GM12878 (cell line): ENCODE measurements at regions not wholly inside any gene's neighbourhood (a gene's known extent, or its start where the extent isn't known, plus 50 kb on each side); places are given as distances from the start of the nearest gene placed in this dataset.

Experiments
- ATAC-seq: fragments of 200-7000 bp; cut with Tn5 transposase; 3 replicates; pipeline ENCODE4 v1.9.1; 2020; ENCODE audit warnings: mild to moderate bottlenecking, moderate library complexity
- BruUV-seq: library from RNA; stranded (reverse); fragments of 400-500 nt; replicated peaks from 2 replicates; lab custom pipeline; 2021; lab: Mats Ljungman, UMichigan
- CTCF ChIA-PET: fragments of 300-600 bp; sonication (Branson Sonifier 250); formaldehyde crosslinking; extraction: SDS; loops from one replicate; lab custom pipeline; 2021; ENCODE audit warnings: inconsistent platforms; lab: Yijun Ruan, JAX
- POLR2A ChIA-PET: fragments of 350-600 bp; formaldehyde crosslinking; extraction: SDS; loops from one replicate; lab custom pipeline; 2021; ENCODE audit warnings: inconsistent platforms; lab: Charles Lee
- RAD21 ChIA-PET: fragments of 300-600 bp; sonication (Branson Sonifier 250); formaldehyde crosslinking; loops from one replicate; lab custom pipeline; 2023; ENCODE audit warnings: antibody characterized with exemption; ENCODE audit not compliant: unreplicated experiment; lab: Charles Lee
- SMC1A ChIA-PET: fragments of 300-600 bp; sonication (Branson Sonifier 250); formaldehyde crosslinking; loops from one replicate; lab custom pipeline; 2023; ENCODE audit not compliant: unreplicated experiment, uncharacterized antibody; lab: Charles Lee
- DNase-seq: peaks from one replicate; pipeline ENCODE4 v3.0.0-alpha.2; 2011; ENCODE audit warnings: low read depth, low spot score
- FAIRE-seq: peaks from 3 replicates; lab custom pipeline; 2011; peaks lifted over from hg19 to GRCh38; lab: Jason Lieb, UNC
- H2AFZ ChIP-seq: 2 replicates; pipeline ENCODE4 v1.6.0; 2011; ENCODE audit warnings: low read depth, low read length, control low read depth; ENCODE audit not compliant: control insufficient read depth
- H3K27ac ChIP-seq: 2 replicates; pipeline ENCODE4 v1.5.1; 2011; ENCODE audit warnings: control low read depth; ENCODE audit not compliant: control insufficient read depth, insufficient read depth
- H3K27me3 ChIP-seq, 2 experiments: replicated peaks in 1 of 2; 2 replicates each; pipeline versions ENCODE4 v1.6.0 to v1.6.1; 2011; ENCODE audit warnings: low read length in 1 of 2; ENCODE audit not compliant: control insufficient read depth in 2 of 2, insufficient read depth in 2 of 2
- H3K36me3 ChIP-seq, 2 experiments: 2 replicates each; pipeline ENCODE4 v1.5.1; 2011; ENCODE audit warnings: low read length in 1 of 2; ENCODE audit not compliant: control insufficient read depth in 2 of 2, insufficient read depth in 2 of 2
- H3K4me1 ChIP-seq: 2 replicates; pipeline ENCODE4 v1.6.1; 2011; ENCODE audit warnings: mild to moderate bottlenecking, low read length, moderate library complexity, mixed read lengths; ENCODE audit not compliant: control insufficient read depth, insufficient read depth
- H3K4me2 ChIP-seq: 2 replicates; pipeline ENCODE4 v1.6.0; 2011; ENCODE audit warnings: control low read depth; ENCODE audit not compliant: control insufficient read depth, insufficient read depth
- H3K4me3 ChIP-seq: fragments of 200-600 bp; sonication (generic); 2 replicates; pipeline ENCODE4 v1.5.1; 2016
- H3K79me2 ChIP-seq: 2 replicates; pipeline ENCODE4 v1.6.0; 2011; ENCODE audit warnings: low read length; ENCODE audit not compliant: control insufficient read depth, insufficient read depth
- H3K9ac ChIP-seq: 2 replicates; pipeline ENCODE4 v1.8.0; 2011; ENCODE audit warnings: low read length, control low read depth, mixed read lengths; ENCODE audit not compliant: control insufficient read depth, insufficient read depth
- H3K9me3 ChIP-seq: replicated peaks from 3 replicates; pipeline ENCODE4 v1.5.1; 2011; ENCODE audit warnings: mild to moderate bottlenecking, low read length; ENCODE audit not compliant: control insufficient read depth, insufficient read depth
- H4K20me1 ChIP-seq: 2 replicates; pipeline ENCODE4 v1.6.0; 2011; ENCODE audit not compliant: control insufficient read depth, insufficient read depth
- CREM ChIP-seq: IDR thresholded peaks from 2 replicates; pipeline ENCODE4 v1.6.1; 2014; ENCODE audit warnings: antibody characterized with exemption, low read depth
- ESRRA ChIP-seq: IDR thresholded peaks from 2 replicates; pipeline ENCODE4 v1.6.1; 2012; ENCODE audit warnings: mild to moderate bottlenecking, low read length, improper control_type of control experiment
- HDAC2 ChIP-seq: fragments of 200-600 bp; sonication (generic); IDR thresholded peaks from 2 replicates; pipeline ENCODE4 v1.6.1; 2017
- HDAC6 ChIP-seq: fragments of 200-600 bp; sonication (generic); IDR thresholded peaks from one replicate; pipeline ENCODE4 v1.8.0; 2017; ENCODE audit warnings: antibody characterized with exemption; ENCODE audit not compliant: unreplicated experiment
- IKZF1 ChIP-seq: fragments of 450-650 bp; conservative IDR thresholded peaks from 2 replicates; pipeline ENCODE4 v1.6.1; 2017; ENCODE audit warnings: antibody characterized with exemption, mild to moderate bottlenecking
- NR2F1 ChIP-seq: fragments of 450-650 bp; conservative IDR thresholded peaks from 2 replicates; pipeline ENCODE4 v1.6.1; 2017; ENCODE audit warnings: mild to moderate bottlenecking
- SKIL ChIP-seq: fragments of 450-650 bp; IDR thresholded peaks from 2 replicates; pipeline ENCODE4 v1.6.1; 2017; ENCODE audit warnings: mild to moderate bottlenecking, low read depth, inconsistent platforms; ENCODE audit not compliant: poor library complexity, severe bottlenecking
- SMAD1 ChIP-seq: fragments of 450-650 bp; IDR thresholded peaks from 2 replicates; pipeline ENCODE4 v1.6.1; 2018; ENCODE audit warnings: mild to moderate bottlenecking, low read depth; ENCODE audit not compliant: partially characterized antibody
- TARDBP ChIP-seq: IDR thresholded peaks from 2 replicates; pipeline ENCODE4 v1.6.1; 2016; ENCODE audit warnings: borderline replicate concordance
- TCF7 ChIP-seq: IDR thresholded peaks from 2 replicates; pipeline ENCODE4 v1.6.1; 2014; ENCODE audit warnings: antibody characterized with exemption, borderline replicate concordance
- YY1 ChIP-seq: IDR thresholded peaks from 2 replicates; pipeline ENCODE4 v1.6.1; 2011; ENCODE audit warnings: low read depth, mild to moderate bottlenecking, low read length
- ZBED1 ChIP-seq: IDR thresholded peaks from 2 replicates; pipeline ENCODE4 v1.6.1; 2016; ENCODE audit warnings: borderline replicate concordance
- WGBS: methylation state at CpG from one replicate; pipeline ENCODE4 v1.1.6; 2016; ENCODE audit warnings: low lambda C conversion rate; ENCODE audit not compliant: insufficient replicate concordance, insufficient coverage; ENCODE audit errors: missing lambda C conversion rate; 5-methylcytosine and 5-hydroxymethylcytosine counted together
- in situ Hi-C: fragments of 300-500 bp; cut with MboI; formaldehyde crosslinking; loops from 9 replicates; pipeline ENCODE4 v1.14.3; 2018; ENCODE audit warnings: mixed read lengths
- intact Hi-C: fragments of 100-400 bp; cut with micrococcal nuclease; formaldehyde crosslinking; loops from one replicate; pipeline ENCODE4 v1.14.2; 2022; ENCODE audit not compliant: unreplicated experiment

GRCh38 chr15:89405494-89405893 is 70.9 kb upstream of the POLG start:
- TF ChIP-seq ESRRA (no peak), NR2F1 (no peak), ZBED1 (no peak), SKIL (no peak), SMAD1 (no peak), HDAC2 (no peak), TARDBP (no peak), HDAC6 (no peak), YY1 (no peak), CREM (no peak), IKZF1 (no peak), TCF7 (no peak)
- ChIA-PET SMC1A (no interaction called here), POLR2A (no interaction called here), CTCF (interaction anchor here (1.2 to 1.8 kb wide), 2 partner anchors 25 to 47 kb away, joined by 3 to 7 read pairs; no protein-coding TSS in a partner anchor), RAD21 (no interaction called here)
- FAIRE-seq (no peak), DNase-seq (no peak), ATAC-seq (no peak)
- Histone ChIP-seq H3K4me1 (peaks cover 18% of the 10 kb centered on the region), H3K36me3 (no peaks in the 10 kb centered on the region; a peak in 1 of 4 replicates), H3K4me2 (no peak overlapping the region), H3K27ac (no peak overlapping the region), H3K79me2 (no peaks in the 10 kb centered on the region; the same call in 1 of the 2 replicates), H3K27me3 (peaks cover 5 to 31% of the 10 kb centered on the region in 2 experiments), H4K20me1 (no peaks in the 10 kb centered on the region), H3K9ac (no peak overlapping the region), H2AFZ (no peak overlapping the region), H3K4me3 (no peak overlapping the region), H3K9me3 (no peaks in the 10 kb centered on the region)
- no TSS peak for BruUV-seq
- in situ Hi-C loops, result no loop called here
- intact Hi-C loops, result no loop called here
- WGBS, result 45% methylated on average over 9 of the region's 9 CpGs
